T follicular helper cell (primary cell): ENCODE measurements at regions not wholly inside any gene's neighbourhood (a gene's known extent, or its start where the extent isn't known, plus 50 kb on each side); places are given as distances from the start of the nearest gene placed in this dataset.
"Not testable (repeated sequence)": the region's sequence is repeated elsewhere in the genome, so short reads cannot be mapped to it uniquely, and the experiment has no call there.

Experiments
- DNase-seq: peaks from one replicate; pipeline ENCODE4 v3.0.0-alpha.2; 2020; ENCODE audit warnings: low read depth

DNA sequence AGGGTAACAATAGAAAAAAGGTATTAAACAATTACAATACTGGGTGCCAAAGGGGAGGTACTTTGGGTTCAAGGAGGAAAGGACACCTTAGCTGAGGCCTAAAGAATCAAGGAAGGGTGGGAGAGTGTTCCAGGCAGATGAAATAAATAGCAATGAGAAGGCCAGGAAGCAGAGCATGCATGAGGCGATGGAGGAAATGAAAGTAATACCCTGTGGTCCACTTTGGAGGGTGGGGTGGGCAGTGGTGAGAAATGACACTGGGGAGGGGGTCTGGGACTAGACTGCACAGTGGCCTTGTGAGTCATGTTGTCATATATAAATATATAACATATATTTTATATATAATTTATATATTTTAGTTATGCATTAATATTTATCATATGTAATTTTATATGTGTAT, 55.9 kb downstream of the BHLHE40 start:
- no peak for DNase-seq

DNA sequence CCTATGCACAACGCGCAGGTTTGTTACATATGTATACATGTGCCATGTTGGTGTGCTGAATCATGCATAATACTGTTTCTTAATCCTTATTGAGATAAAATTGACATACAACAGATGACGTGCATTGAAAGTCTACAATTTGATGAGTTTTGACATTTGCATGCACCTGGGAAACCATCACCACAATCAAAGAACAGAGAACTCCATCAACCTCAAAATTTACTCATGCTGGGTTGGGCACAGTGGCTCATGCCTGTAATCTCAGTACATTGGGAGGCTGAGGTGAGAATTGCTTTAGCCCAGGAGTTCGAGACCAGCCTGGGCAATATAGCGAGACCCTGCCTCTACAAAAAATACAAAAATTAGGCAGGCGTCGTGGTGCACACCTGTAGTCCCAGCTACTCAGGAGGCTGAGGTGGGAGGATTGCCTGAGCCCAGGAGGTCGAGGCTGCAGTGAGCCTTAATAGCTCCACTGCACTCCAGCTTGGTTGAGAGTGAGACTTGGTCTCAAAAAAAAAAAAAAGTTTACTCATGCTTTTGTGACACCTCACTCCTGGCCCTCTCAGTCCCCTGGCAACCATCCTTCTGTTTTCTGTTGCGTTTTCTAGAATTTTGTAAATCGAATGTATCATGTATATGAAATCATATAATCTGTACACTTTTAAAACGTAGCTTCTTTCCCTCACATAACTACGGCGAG, 56.6 kb downstream of the BHLHE40 start:
- no peak for DNase-seq

DNA sequence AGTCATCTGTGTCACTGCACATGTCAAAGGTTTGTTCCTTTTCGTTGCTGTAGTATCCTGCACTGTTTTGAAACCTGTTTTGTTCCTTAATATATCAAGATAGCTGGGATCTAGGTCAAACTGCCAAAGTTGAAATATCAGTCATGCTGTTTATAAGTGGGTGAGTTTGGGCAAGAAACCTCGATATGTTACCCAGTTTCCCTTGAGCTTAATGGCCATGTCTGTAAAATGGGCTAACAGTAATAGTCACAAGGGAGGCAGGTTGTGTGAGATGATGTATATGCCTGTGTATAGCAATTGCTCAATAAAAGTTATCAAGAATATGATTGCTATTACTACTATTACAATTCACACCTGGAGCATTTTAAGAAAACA, 57.1 kb downstream of the BHLHE40 start:
- no peak for DNase-seq

DNA sequence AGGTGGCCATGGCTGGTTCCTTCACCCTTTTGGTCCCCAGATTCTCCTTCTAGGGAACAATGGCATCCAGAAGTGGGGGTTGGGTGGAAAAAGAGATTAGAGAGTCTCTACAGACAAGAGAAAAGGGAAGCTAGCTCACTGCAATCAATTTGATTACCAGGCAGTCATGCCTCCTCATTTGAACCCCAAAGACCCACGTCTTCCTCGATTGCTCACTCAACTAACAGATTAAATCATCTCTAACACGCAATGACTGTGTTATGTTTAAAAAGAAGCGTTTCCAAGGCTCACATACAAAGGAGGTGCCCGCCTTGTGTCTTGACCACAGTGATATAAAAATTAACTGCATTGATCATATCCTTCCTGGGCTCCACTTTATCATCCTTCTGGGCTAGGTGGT, 57.6 kb downstream of the BHLHE40 start:
- no peak for DNase-seq

DNA sequence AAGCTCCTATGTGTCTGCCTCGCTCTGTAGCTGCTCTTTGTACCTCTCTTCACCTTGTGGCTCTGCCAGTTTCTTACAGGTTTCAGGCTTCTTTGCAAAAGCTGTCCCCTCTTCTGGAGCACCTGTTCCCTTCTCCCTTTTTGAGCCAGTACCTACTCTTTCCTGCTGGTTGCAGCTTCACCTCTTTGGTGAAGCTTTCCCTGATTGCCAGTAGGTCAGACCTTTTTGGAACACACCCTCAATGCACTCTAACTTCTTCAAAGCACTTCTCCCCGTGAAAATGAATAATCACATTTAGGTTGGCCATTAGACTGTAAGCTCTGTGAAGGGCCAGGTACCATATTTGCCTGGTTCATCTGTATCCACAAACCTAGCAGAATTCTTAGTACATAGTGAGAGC, 60.3 kb downstream of the BHLHE40 start:
- DNase-seq, result no peak

DNA sequence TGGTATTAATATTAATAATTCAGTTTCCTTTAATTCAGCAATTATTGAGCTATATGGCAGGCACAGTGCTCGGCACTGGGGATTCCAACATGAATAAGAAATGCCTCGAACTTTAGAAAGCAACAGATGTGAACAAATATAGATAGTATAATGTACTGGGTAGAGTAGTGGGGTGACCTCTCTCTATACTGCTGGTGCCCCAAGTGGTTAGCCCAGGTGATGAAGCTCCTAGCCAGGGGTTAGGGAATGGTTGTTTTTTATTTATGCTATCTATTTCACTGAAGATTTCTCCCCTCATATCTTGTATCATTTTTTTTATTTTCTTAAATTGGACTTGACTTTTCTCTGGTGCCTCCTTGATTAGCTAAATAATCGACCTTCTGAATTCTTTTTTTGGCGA, 62.1 kb downstream of the BHLHE40 start:
- no peak for DNase-seq

DNA sequence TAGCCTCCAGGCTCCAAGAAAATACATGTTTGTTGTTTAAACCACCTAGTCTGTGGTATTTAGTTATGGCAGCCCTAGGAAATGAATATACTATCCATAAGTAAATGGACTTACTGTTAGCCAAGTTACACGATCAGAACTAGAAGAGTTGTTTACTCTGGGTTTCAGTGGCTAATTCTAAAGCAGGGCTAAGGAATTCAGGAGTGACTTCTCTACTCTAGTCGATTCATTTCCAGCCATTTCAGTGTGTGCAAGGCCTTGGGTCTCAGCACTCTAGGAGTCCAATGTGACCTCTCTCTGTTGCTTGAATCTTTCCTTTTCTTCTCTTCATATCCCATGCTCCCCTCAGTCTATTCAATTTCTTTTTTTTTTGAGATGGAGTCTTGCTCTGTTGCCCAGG, 66.7 kb downstream of the BHLHE40 start:
- no peak for DNase-seq

DNA sequence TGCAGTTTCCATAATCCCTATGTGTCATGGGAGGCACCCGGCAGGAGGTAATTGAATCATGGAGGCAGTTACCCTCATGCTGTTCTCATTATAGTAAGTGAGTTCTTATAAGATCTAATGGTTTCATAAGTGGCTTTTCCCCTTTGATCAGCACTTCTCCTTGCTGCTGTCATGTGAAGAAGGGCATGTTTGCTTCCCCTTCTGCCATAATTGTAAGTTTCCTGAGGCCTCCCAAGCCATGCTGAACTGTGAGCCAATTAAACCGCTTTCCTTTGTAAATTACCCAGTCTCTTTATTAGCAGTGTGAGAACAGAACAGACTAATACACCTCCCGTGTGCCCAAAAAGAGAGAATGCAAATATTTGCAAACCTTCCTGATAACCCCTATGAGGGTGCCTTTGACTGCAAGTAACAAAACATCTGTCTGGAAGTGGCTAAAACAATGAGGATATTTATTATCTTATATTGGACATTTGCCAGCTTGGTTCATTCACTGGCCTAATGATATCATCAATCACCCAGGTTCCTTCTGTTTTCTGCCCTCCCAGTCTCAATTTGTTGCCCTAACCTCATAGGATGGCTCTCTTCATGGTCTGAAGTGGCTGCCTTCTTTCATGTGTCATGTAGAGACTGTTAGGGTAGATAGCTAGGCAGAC, 68.7 kb downstream of the BHLHE40 start:
- DNase-seq, result no peak

DNA sequence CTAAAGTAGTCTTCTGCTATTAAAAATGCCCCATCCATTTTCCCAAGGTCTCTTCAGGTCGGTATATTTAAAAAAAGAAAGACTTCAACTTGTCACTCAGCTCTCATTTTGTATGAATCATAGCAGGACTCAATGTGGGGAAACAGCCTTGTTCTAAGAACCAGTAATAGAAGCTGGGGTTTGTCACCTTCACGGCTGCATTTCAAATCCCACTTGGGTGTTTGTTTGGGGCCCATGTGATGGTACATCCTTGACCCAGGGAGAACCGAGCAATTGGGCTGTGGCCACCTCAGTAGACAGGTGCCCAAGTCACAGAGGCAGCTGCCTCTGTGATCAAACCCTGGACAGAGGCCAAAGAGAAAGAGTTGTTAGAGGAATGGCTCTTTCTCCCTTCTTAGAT, 70.3 kb upstream of the ARL8B start:
- no peak for DNase-seq

DNA sequence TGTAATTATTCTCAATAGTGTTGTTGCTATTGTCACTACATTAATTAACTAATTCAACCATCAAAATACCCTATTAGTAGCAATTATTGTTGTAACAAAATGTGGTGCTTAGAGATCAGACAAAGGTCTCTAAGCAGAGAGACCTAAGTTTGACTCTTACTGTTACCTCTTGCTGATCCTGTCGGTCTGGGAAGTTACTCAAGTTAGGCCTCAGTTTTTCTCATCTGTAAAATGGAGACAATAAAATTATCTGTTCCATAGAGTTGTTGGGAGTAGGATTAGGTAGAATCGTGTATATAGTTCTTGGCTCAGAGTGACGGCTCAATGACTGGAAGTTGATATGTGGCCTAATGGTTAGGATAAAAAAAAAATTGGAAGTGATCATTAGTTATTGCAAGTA, 69.8 kb upstream of the ARL8B start:
- DNase-seq, result no peak

DNA sequence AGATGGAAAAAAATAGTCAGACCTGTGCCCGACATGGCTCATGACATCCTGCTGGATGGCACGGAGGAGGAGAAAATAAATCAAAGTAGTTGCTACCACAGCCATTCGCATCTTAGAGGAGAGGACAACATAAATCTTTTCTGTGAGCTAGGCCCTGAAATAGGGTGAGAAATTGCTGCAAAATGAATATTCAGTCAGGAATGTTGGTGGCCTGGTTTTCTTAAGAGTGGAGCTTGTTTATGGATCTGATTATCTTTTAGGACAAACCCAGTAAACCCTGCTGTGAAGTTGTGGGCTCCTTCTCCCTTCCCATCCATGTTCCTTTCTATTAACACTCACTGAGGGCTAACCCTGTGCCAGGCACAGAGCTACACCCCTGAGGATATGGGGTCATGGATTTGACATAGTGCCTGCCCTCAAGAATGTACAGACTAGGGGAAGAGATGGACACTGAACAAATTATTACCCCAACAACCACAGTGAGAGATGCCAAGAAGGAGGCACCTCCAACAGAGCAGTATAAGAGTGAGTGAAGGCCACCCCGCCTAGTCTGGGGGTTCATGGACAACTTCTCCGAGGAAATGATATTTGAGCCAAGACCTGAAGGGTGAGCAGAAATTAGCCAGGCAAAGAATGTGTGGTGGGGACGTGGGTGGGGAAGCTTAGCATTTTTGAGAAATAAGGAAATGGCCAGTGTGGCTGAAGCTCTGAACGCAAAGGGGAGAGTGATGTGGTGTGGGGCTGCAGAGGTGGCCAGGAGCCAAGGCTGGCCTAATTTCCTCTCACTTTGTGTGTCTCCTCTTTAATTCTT, 68.9 kb upstream of the ARL8B start:
- DNase-seq, result no peak

DNA sequence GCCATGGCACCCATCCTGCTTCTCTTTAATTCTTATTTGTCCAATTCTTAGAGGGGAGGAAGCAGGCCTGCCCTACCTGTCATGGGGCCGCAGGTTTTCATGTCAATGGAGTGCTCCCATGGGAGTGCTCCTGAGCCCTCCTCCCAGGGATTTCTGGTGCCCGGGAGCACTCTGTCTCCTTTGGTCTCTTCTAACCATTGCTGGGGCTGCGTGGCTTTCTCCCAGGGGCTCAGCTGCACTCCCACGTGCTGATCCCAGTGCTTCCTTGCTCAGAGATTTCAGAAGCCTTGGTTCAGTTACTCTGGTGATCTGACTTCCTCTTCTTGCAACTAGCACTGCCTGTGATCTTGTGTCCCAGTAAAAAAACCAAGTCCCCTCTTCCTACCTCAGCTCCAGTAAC, 68.0 kb upstream of the ARL8B start:
- no peak for DNase-seq

DNA sequence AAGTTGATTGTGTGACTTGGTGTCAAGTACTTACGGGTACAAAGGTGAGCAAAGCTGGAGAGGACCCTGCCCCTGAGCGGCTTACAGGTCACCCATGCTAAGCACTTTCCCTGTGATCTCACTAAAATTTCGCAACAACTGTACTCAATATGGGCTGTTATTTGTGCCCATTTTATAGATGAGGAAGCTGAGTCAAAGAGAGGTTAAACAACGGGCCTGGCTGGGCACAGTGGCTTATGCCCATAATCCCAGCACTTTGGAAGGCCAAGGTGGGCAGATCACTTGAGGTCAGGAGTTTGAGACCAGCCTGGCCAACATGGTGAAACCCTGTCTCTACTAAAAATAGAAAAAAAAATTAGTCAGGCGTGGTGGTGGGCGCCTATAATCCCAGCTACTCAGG, 67.5 kb upstream of the ARL8B start:
- not testable (repeated sequence) for DNase-seq

DNA sequence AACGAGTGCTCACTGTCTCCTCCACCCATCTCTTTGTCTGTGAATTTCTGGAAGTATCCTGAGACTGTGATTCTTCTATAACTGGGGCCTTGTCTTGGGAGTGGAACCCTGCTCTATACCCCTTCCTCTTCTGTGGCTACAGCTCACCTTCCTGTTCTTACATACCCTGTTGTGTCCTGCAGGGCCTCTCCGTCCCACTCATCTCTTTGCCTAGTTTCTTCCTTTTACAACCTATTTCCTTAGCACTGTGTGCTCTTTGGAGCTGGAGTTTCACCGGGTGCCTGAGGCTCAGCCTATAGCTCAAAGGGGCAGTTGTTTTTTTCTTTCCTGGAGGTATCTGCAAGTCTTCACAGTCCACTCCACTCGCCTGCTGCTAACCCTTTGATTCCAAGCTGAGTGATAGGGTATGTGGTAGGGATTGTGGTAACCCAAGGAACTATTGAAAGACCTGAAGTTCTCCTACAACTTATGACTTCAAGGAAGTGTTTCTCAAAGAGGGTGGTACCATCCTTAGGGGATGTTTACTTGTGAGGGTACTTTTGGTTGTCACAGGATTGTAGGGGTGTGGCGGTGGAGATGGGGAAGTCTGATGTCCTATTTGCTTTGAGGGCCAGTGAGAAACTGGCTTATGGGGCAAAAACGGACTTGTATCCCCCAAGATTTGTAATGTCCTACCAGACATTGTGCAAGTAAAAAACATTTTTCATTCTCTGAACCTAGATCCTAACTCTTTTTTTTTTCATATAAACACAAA, 66.6 kb upstream of the ARL8B start:
- no peak for DNase-seq

DNA sequence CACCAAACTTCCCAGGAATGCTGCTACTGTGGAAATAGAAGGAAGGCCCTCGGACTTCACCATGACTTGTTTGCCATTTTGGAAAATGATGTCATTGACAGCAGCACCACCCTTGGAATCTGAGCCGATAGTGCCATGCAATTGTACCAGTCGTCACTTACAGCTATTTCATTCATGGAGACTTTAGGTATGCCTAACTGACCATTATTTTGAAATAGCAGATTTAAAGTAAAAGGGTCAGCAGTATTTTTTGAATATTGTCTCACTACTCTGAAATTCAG, 66.0 kb upstream of the ARL8B start:
- no peak for DNase-seq

DNA sequence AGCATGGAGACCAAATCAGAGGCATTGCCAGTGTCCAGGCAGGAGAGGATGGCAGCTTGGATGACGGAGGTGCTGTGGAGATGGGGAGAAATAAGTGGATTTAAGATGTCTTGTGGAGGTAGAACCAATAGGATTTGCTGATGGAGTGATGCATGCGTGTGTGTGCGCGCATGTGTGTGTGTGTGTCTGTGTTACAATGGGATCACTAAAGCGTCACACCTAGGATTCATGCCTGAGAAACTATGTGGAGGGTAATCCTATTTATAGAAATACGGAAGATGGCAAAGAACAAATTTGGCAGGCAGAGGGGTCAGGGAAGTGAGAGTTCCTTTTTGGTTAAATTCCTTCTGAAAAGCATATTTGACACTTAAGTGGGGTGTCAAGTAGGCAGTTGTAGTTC, 64.8 kb upstream of the ARL8B start:
- no peak for DNase-seq

DNA sequence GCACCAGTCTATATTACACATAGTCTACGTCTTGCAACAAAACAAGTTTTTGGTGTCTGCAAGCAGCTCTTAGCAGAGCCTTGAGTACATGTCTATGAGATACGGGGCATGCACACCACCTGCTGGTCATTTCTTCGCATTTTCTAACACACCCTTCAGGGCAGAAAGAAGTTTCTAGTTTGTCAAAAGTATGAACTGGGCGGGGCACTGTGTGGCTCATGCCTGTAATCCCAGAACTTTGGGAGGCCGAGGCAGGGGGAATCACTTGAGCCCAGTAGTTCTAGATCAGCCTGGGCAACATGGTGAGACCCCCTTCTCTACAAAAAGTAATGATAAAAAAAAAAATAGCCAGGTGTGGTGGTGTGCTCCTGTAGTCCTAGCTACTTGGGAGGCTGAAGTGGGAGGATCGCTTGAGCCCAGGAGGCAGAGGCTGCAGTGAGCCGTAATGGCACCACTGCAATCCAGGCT, 64.2 kb upstream of the ARL8B start:
- peak; percentile 52 for DNase-seq

DNA sequence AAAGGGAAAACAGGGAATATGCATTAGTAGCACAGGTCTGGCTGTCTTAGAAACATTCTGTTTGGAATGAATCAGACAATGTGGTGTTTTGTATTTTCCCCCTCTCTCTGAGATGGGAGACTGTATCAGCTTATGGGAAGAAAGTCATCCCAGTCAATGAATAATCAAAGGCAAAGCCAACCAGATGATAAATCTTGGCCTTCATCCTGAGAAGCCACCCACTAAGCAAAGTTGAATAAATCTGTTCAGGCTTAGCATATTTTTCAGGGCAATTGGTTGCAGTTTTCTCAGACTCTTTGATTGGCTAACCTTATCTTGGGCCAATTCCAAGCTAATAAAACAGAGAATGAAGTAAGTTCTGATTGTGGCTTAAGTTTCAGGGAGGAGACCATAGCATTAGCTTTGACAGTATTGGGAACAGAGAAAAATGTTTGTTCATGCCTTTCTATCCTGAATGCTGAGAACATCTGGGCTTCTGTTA, 63.6 kb upstream of the ARL8B start:
- DNase-seq, result no peak

DNA sequence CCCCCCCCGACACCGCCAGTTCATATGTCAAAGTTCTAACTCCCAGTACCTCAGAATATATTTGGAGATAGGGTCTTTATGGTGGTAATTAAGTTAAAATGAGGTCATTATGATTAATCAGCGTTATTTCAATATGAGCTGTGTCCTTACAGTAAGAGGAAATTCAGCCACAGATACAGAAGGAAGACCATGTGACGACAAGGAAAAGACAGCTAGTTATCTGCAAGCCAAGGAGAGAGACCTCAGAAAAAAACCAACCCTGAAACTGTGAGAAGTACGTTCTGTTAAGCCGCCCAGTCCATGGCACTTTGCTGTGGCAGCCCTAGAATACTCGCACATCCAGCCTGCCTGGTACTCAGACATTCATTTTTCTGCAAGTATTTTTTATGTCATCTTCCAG, 62.3 kb upstream of the ARL8B start:
- no peak for DNase-seq

DNA sequence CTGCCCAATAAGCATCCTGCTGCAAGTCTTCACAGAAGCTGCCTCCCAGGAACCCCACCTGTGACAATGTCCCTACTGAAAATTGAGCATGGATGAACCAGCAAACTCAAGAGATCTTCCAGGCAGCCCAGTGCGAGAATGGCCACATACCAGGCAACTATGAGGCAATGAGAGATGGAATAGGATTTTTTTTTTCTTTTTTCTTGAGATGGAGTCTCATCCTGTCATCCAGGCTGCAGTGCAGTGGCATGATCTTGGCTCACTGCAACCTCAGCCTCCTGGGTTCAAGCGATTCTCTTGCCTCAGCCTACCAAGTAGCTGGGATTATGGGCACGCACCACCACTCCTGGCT, 60.9 kb upstream of the ARL8B start:
- no peak for DNase-seq

DNA sequence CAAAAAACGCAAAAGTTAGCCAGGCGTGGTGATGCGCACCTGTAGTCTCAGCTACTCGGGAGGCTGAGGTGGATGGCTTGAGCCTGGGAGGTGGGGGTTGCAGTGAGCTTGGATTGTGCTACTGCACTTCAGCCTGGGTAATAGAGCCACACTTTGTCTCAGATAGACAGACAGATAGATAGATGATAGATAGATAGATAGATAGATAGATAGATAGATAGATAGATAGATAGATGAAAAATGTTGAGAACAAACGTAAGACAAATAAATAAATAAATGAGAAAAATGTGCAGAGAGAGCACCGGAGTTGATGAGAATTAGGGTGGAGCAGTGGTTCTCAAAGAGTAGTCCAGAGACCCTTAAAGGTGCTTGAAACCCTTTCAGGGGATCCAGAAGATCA, 58.4 kb upstream of the ARL8B start:
- DNase-seq, result no peak

DNA sequence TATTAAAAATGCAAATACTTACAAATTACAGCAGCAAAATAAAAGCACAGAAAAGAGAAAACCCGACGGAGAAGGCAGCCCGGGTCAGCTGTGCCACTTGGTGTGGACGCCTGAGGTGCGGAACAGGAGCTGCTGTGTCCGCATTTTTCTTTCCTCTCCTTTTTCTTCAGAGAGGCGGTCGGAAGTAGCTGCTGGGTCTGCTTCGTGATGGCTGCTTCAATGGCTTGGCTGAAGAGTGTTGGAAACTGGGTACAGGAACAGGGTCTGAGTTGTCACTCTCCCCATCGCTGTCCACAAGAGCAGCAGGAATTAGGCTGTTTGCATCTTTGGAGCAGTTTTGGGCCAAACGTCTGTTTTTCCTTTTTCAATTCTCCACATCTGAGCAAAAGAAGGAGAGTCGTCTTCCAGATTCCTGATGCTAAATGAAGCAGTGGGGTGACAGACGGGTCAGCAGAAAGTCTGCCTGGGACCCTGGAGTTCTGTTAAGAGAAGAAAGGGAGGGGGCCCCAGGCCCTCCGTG, 53.5 kb upstream of the ARL8B start:
- DNase-seq, result no peak
